H1 (cell line): ENCODE measurements at regions not wholly inside any gene's neighbourhood (a gene's known extent, or its start where the extent isn't known, plus 50 kb on each side); places are given as distances from the start of the nearest gene placed in this dataset.

Source experiments
- CTCF ChIA-PET: fragments of 300-600 bp; sonication (Branson Sonifier 250); formaldehyde crosslinking; loops from one replicate; lab custom pipeline; 2021; ENCODE audit not compliant: partially characterized antibody; lab: Charles Lee
- POLR2A ChIA-PET: fragments of 300-600 bp; sonication (Branson Sonifier 250); formaldehyde crosslinking; loops from one replicate; lab custom pipeline; 2021; ENCODE audit warnings: inconsistent platforms; ENCODE audit not compliant: partially characterized antibody; lab: Charles Lee
- DNase-seq, 2 experiments: peaks; one replicate each; pipeline versions ENCODE4 v3.0.0 to v3.0.0-alpha.2; 2010 to 2022; ENCODE audit warnings: low spot score in 2 of 2, low read depth in 1 of 2, mixed read lengths in 1 of 2
- FAIRE-seq: peaks from 2 replicates; lab custom pipeline; 2011; peaks lifted over from hg19 to GRCh38; lab: Jason Lieb, UNC
- H2AFZ ChIP-seq: 2 replicates; pipeline ENCODE4 v1.8.1; 2012; ENCODE audit warnings: low read length, inconsistent platforms
- H2AK5ac ChIP-seq: 2 replicates; pipeline ENCODE4 v1.6.1; 2013; ENCODE audit warnings: low read depth, low read length
- H2BK120ac ChIP-seq: replicated peaks from 2 replicates; pipeline ENCODE3; 2013; ENCODE audit warnings: low read depth, low read length, inconsistent platforms
- H2BK12ac ChIP-seq: 2 replicates; pipeline ENCODE4 v1.6.1; 2013; ENCODE audit warnings: low read depth, low read length
- H2BK15ac ChIP-seq: 2 replicates; pipeline ENCODE4 v1.6.1; 2013; ENCODE audit warnings: low read length
- H2BK20ac ChIP-seq: 2 replicates; pipeline ENCODE4 v1.6.1; 2013; ENCODE audit warnings: low read length
- H2BK5ac ChIP-seq: 2 replicates; pipeline ENCODE4 v1.6.1; 2013; ENCODE audit warnings: low read depth, low read length
- H3K14ac ChIP-seq: 2 replicates; pipeline ENCODE4 v1.6.1; 2013; ENCODE audit warnings: inconsistent platforms; ENCODE audit not compliant: insufficient read length
- H3K18ac ChIP-seq: 2 replicates; pipeline ENCODE4 v1.6.1; 2013; ENCODE audit warnings: low read length; ENCODE audit errors: extremely low read depth
- H3K23ac ChIP-seq: 2 replicates; pipeline ENCODE4 v1.6.1; 2013; ENCODE audit warnings: inconsistent platforms; ENCODE audit not compliant: insufficient read length
- H3K23me2 ChIP-seq: 2 replicates; pipeline ENCODE4 v1.6.1; 2013; ENCODE audit warnings: low read depth, low read length
- H3K27ac ChIP-seq: 2 replicates; pipeline ENCODE4 v1.6.1; 2011; ENCODE audit warnings: low read depth, low read length, inconsistent platforms
- H3K27me3 ChIP-seq, 4 experiments: replicated peaks in 1 of 4; 1 replicate in 1 of 4; 2 replicates in 3 of 4; pipeline versions ENCODE4 v1.6.1 to v1.8.1; 2011 to 2013; ENCODE audit warnings: low read length in 3 of 4, mild to moderate bottlenecking in 3 of 4, inconsistent platforms in 2 of 4, mixed read lengths in 2 of 4, moderate library complexity in 1 of 4; ENCODE audit not compliant: control insufficient read depth in 3 of 4, insufficient read depth in 3 of 4; ENCODE audit errors: extremely low read depth in 1 of 4
- H3K36me3 ChIP-seq, 4 experiments: 2 replicates each; pipeline versions ENCODE4 v1.6.1 to v1.8.1; 2011 to 2013; ENCODE audit warnings: mild to moderate bottlenecking in 4 of 4, low read length in 3 of 4, moderate library complexity in 2 of 4, control low read depth in 1 of 4, inconsistent platforms in 1 of 4; ENCODE audit not compliant: insufficient read depth in 4 of 4, control insufficient read depth in 2 of 4
- H3K4ac ChIP-seq: replicated peaks from 2 replicates; pipeline ENCODE3; 2013; ENCODE audit warnings: low read length, low read depth, mixed read lengths, inconsistent platforms; ENCODE audit not compliant: insufficient read length
- H3K4me1 ChIP-seq, 4 experiments: replicated peaks in 1 of 4; 1 replicate in 1 of 4; 2 replicates in 3 of 4; pipeline versions ENCODE4 v1.6.1 to v1.8.1; 2011 to 2013; ENCODE audit warnings: low read length in 3 of 4, inconsistent platforms in 2 of 4, mixed read lengths in 1 of 4; ENCODE audit not compliant: insufficient read depth in 4 of 4, control insufficient read depth in 3 of 4
- H3K4me2 ChIP-seq, 2 experiments: 2 replicates each; pipeline versions ENCODE4 v1.6.1 to v1.8.1; 2011 to 2013; ENCODE audit warnings: low read depth in 2 of 2, low read length in 2 of 2, control low read depth in 1 of 2, inconsistent platforms in 1 of 2, mild to moderate bottlenecking in 1 of 2; ENCODE audit not compliant: insufficient read depth in 1 of 2
- H3K4me3 ChIP-seq, 4 experiments: fragments of 200-600, 300-600 bp in 1 of 4; sonication (generic), shearing (Covaris generic), sonication (Bioruptor Twin) in 1 of 4; 2 replicates each; pipeline versions ENCODE4 v1.5.1 to v1.8.1; 2011 to 2016; ENCODE audit warnings: low read length in 4 of 4, low read depth in 3 of 4, control low read depth in 2 of 4, inconsistent platforms in 2 of 4, mild to moderate bottlenecking in 2 of 4, mixed read lengths in 1 of 4, moderate library complexity in 1 of 4; ENCODE audit not compliant: insufficient read depth in 2 of 4; ENCODE audit errors: extremely low read depth in 1 of 4
- H3K56ac ChIP-seq: replicated peaks from 2 replicates; pipeline ENCODE3; 2013; ENCODE audit warnings: low read depth, mild to moderate bottlenecking, mixed read lengths, low read length, inconsistent platforms; ENCODE audit not compliant: insufficient read length
- H3K79me1 ChIP-seq: 2 replicates; pipeline ENCODE4 v1.6.1; 2013; ENCODE audit warnings: low read depth, low read length, control low read depth
- H3K79me2 ChIP-seq, 2 experiments: 2 replicates each; pipeline versions ENCODE4 v1.6.1 to v1.8.1; 2012 to 2013; ENCODE audit warnings: low read length in 2 of 2, mild to moderate bottlenecking in 2 of 2, inconsistent platforms in 1 of 2; ENCODE audit not compliant: insufficient read depth in 2 of 2, control insufficient read depth in 1 of 2
- H3K9ac ChIP-seq, 4 experiments: replicated peaks in 1 of 4; 1 replicate in 1 of 4; 2 replicates in 3 of 4; pipeline versions ENCODE4 v1.6.1 to v1.8.1; 2011 to 2013; ENCODE audit warnings: low read depth in 3 of 4, low read length in 3 of 4, control low read depth in 2 of 4, mild to moderate bottlenecking in 2 of 4, moderate library complexity in 2 of 4, inconsistent platforms in 1 of 4; ENCODE audit errors: extremely low read depth in 1 of 4
- H3K9me3 ChIP-seq, 2 experiments: 2 replicates each; pipeline versions ENCODE4 v1.6.1 to v1.8.1; 2012 to 2013; ENCODE audit warnings: mild to moderate bottlenecking in 2 of 2, moderate library complexity in 2 of 2, control low read depth in 1 of 2, inconsistent platforms in 1 of 2, low read depth in 1 of 2, low read length in 1 of 2, mixed read lengths in 1 of 2; ENCODE audit not compliant: insufficient read depth in 2 of 2
- H4K20me1 ChIP-seq, 2 experiments: replicated peaks in 1 of 2; 2 replicates each; pipeline versions ENCODE3 to v1.8.1; 2011 to 2013; ENCODE audit warnings: inconsistent platforms in 2 of 2, low read length in 2 of 2, mild to moderate bottlenecking in 1 of 2; ENCODE audit not compliant: insufficient read depth in 2 of 2, control insufficient read depth in 1 of 2
- H4K5ac ChIP-seq: 2 replicates; pipeline ENCODE4 v1.6.1; 2013; ENCODE audit warnings: low read length, low read depth, mixed read lengths, inconsistent platforms; ENCODE audit not compliant: insufficient read length
- H4K8ac ChIP-seq: 2 replicates; pipeline ENCODE4 v1.8.0; 2013; ENCODE audit warnings: mild to moderate bottlenecking, moderate library complexity, low read length, inconsistent platforms; ENCODE audit not compliant: insufficient read depth; ENCODE audit errors: extremely low read depth
- H4K91ac ChIP-seq: replicated peaks from 2 replicates; pipeline ENCODE3; 2013; ENCODE audit warnings: low read length, mixed read lengths, inconsistent platforms; ENCODE audit not compliant: insufficient read length
- ASH2L ChIP-seq: fragments of 200-600, 300-600 bp; sonication (generic); IDR thresholded peaks from one replicate; pipeline ENCODE4 v1.7.1; 2017; ENCODE audit warnings: low read length
- BCL11A ChIP-seq, 2 experiments: IDR thresholded peaks; one replicate each; pipeline ENCODE4 v1.6.1; 2011; ENCODE audit warnings: low read depth in 2 of 2, low read length in 2 of 2, mild to moderate bottlenecking in 2 of 2
- CBX8 ChIP-seq: fragments of 300-800, 300-1000 bp; sonication (generic); IDR thresholded peaks from 2 replicates; pipeline ENCODE4 v1.7.1; 2016; ENCODE audit warnings: low read depth, low read length, borderline replicate concordance
- CREB1 ChIP-seq: IDR thresholded peaks from 2 replicates; pipeline ENCODE4 v1.6.1; 2012; ENCODE audit warnings: inconsistent platforms
- MAX ChIP-seq: IDR thresholded peaks from 2 replicates; pipeline ENCODE4 v1.6.1; 2012; ENCODE audit warnings: inconsistent platforms
- YY1 ChIP-seq: IDR thresholded peaks from 2 replicates; pipeline ENCODE4 v1.6.1; 2011; ENCODE audit warnings: low read depth, mild to moderate bottlenecking, low read length
- WGBS, 2 experiments: shearing (Covaris generic) in 1 of 2; methylation state at CpG; one replicate each; pipeline versions ENCODE4 v1.1.6 to v1.1.7; 2013 to 2015; ENCODE audit warnings: low lambda C conversion rate in 2 of 2, mixed read lengths in 2 of 2, inconsistent platforms in 1 of 2, low coverage in 1 of 2, missing lambda C conversion rate in 1 of 2; ENCODE audit not compliant: insufficient replicate concordance in 2 of 2, insufficient coverage in 1 of 2, insufficient read length in 1 of 2; ENCODE audit errors: extremely low coverage in 1 of 2, missing lambda C conversion rate in 1 of 2; 5-methylcytosine and 5-hydroxymethylcytosine counted together

GRCh38 chr4:189304167-189304566, 636.5 kb upstream of the FRG1 start:
- Histone ChIP-seq H3K79me2 (no peaks in the 10 kb centered on the region), H3K23ac (no peak overlapping the region), H2BK12ac (no peak overlapping the region), H2BK120ac (no peak overlapping the region), H3K4me1 (no peaks in the 10 kb centered on the region; a peak in 1 of 7 replicates), H4K91ac (no peak overlapping the region), H2BK5ac (no peak overlapping the region), H3K27me3 (no peaks in the 10 kb centered on the region; a peak in 1 of 7 replicates), H3K9me3 (no peaks in the 10 kb centered on the region), H2AFZ (no peak overlapping the region), H3K18ac (no peak overlapping the region), H3K14ac (no peak overlapping the region), H3K56ac (no peak overlapping the region), H4K20me1 (no peaks in the 10 kb centered on the region), H2BK20ac (no peak overlapping the region), H3K79me1 (no peaks in the 10 kb centered on the region), H3K27ac (no peak overlapping the region), H2BK15ac (no peak overlapping the region), H3K36me3 (no peaks in the 10 kb centered on the region), H3K4me2 (no peak overlapping the region), H3K4me3 (no peak overlapping the region), H4K8ac (no peak overlapping the region), H4K5ac (no peak overlapping the region), H3K23me2 (no peaks in the 10 kb centered on the region; the same call in 1 of the 2 replicates), H3K4ac (no peak overlapping the region), H3K9ac (no peak overlapping the region), H2AK5ac (no peak overlapping the region)
- DNase-seq (no peak), FAIRE-seq (no peak)
- WGBS, 2 experiments: 82% methylated on average over 2 of the region's 2 CpGs; no CpG with 5 or more reads in 1 of the 2 experiments
- POLR2A ChIA-PET: no interaction called here
- CTCF ChIA-PET: no interaction called here
- TF ChIP-seq CBX8: no peak
- TF ChIP-seq YY1: no peak
- TF ChIP-seq ASH2L: no peak
- TF ChIP-seq BCL11A (IDR thresholded peaks at IDR 0.05; ENCODE audit: low read depth in 2 of 2, low read length in 2 of 2): no peak
- TF ChIP-seq MAX: no peak
- TF ChIP-seq CREB1: no peak
